ENCODE measurements at regions not wholly inside any gene's neighbourhood (a gene's known extent, or its start where the extent isn't known, plus 50 kb on each side); places are given as distances from the start of the nearest gene placed in this dataset.
A peak's percentile ranks its signal among the peaks of the same experiment; 100 is the strongest.

GRCh38 chr4:38519666-38520065 is 144.3 kb upstream of the KLF3 start:
- DNase-seq (ENCODE audit: low read depth in 1 of 2, low spot score in 1 of 2), result no peak
- H3K4me3 ChIP-seq (replicated peaks; ENCODE audit: insufficient read depth, low read length), result no peak overlapping the region
- TF ChIP-seq REST (IDR thresholded peaks at IDR 0.05; ENCODE audit: insufficient replicate concordance, low read depth), result no peak
- no peak for TF ChIP-seq GABPA (IDR thresholded peaks at IDR 0.05; ENCODE audit: low read depth)
- TF ChIP-seq CTCF (IDR thresholded peaks at IDR 0.05; ENCODE audit: insufficient read depth, low read length), result no peak
- no peak overlapping the region for H3K27ac ChIP-seq (replicated peaks)
- H3K27me3 ChIP-seq (ENCODE audit: insufficient read depth, poor library complexity, severe bottlenecking), result no peaks in the 10 kb centered on the region

- H3K27ac ChIP-seq (replicated peaks), result peak overlapping the region; percentile 78
Measured at GRCh38 chr4:38523054-38523453, 140.9 kb upstream of the KLF3 start.

GRCh38 chr4:38523524-38524448 is 140.2 kb upstream of the KLF3 start:
- Histone ChIP-seq H3K27ac (replicated peaks) (peak overlapping the region; percentile 78), H3K27me3 (ENCODE audit: insufficient read depth, poor library complexity, severe bottlenecking) (no peaks in the 10 kb centered on the region), H3K4me3 (replicated peaks; ENCODE audit: insufficient read depth, low read length) (peak overlapping the region; percentile 17; the same call in 1 of the 2 replicates)
- DNase-seq (ENCODE audit: low read depth in 1 of 2, low spot score in 1 of 2), result peak; percentile 38 to 78
- TF ChIP-seq SPI1 (IDR thresholded peaks at IDR 0.05; ENCODE audit: borderline replicate concordance, low read depth) (peak; percentile 96), POLR2AphosphoS5 (IDR thresholded peaks at IDR 0.05; ENCODE audit: low read depth) (no peak), CTCF (IDR thresholded peaks at IDR 0.05; ENCODE audit: insufficient read depth, low read length) (no peak)

More at GRCh38 chr4:38523054-38523453, 140.9 kb upstream of the KLF3 start:
- TF ChIP-seq GABPA (IDR thresholded peaks at IDR 0.05; ENCODE audit: low read depth) (no peak), CTCF (IDR thresholded peaks at IDR 0.05; ENCODE audit: insufficient read depth, low read length) (no peak)
- no peak overlapping the region for H3K4me3 ChIP-seq (replicated peaks; ENCODE audit: insufficient read depth, low read length)
- no peak for DNase-seq (ENCODE audit: low read depth in 1 of 2, low spot score in 1 of 2)
- no peaks in the 10 kb centered on the region for H3K27me3 ChIP-seq (ENCODE audit: insufficient read depth, poor library complexity, severe bottlenecking)

- no peak for DNase-seq (ENCODE audit: low read depth in 1 of 2, low spot score in 1 of 2)
- Histone ChIP-seq H3K4me3 (replicated peaks; ENCODE audit: insufficient read depth, low read length) (no peak overlapping the region), H3K27ac (replicated peaks) (no peak overlapping the region), H3K27me3 (ENCODE audit: insufficient read depth, poor library complexity, severe bottlenecking) (no peaks in the 10 kb centered on the region)
- no peak for TF ChIP-seq POLR2AphosphoS5 (IDR thresholded peaks at IDR 0.05; ENCODE audit: low read depth)
- TF ChIP-seq CTCF (IDR thresholded peaks at IDR 0.05; ENCODE audit: insufficient read depth, low read length), result no peak
- TF ChIP-seq GABPA (IDR thresholded peaks at IDR 0.05; ENCODE audit: low read depth), result no peak
- TF ChIP-seq REST (IDR thresholded peaks at IDR 0.05; ENCODE audit: insufficient replicate concordance, low read depth), result no peak
- TF ChIP-seq SPI1 (IDR thresholded peaks at IDR 0.05; ENCODE audit: borderline replicate concordance, low read depth), result no peak
Measured at GRCh38 chr4:38526412-38526811, 137.6 kb upstream of the KLF3 start.

All from HL-60 (cell line).